KOPT-K1 (cell line): ENCODE measurements at regions not wholly inside any gene's neighbourhood (a gene's known extent, or its start where the extent isn't known, plus 50 kb on each side); places are given as distances from the start of the nearest gene placed in this dataset.

ENCODE experiments used
- H3K27ac ChIP-seq: fragments of 200-600 bp; sonication (generic); 2 replicates; pipeline ENCODE4 v1.5.1; 2016; ENCODE audit warnings: antibody characterized with exemption, mild to moderate bottlenecking, low read depth, low read length; ENCODE audit not compliant: poor library complexity, severe bottlenecking
- H3K36me3 ChIP-seq: fragments of 200-600 bp; sonication (generic); 2 replicates; pipeline ENCODE4 v1.5.1; 2017; ENCODE audit warnings: antibody characterized with exemption, mild to moderate bottlenecking, low read length, moderate library complexity; ENCODE audit not compliant: insufficient read depth
- H3K9me3 ChIP-seq: fragments of 200-600 bp; sonication (generic); 2 replicates; pipeline ENCODE4 v1.5.1; 2017; ENCODE audit warnings: antibody characterized with exemption, low read length, mild to moderate bottlenecking; ENCODE audit not compliant: insufficient read depth, poor library complexity, severe bottlenecking

DNA sequence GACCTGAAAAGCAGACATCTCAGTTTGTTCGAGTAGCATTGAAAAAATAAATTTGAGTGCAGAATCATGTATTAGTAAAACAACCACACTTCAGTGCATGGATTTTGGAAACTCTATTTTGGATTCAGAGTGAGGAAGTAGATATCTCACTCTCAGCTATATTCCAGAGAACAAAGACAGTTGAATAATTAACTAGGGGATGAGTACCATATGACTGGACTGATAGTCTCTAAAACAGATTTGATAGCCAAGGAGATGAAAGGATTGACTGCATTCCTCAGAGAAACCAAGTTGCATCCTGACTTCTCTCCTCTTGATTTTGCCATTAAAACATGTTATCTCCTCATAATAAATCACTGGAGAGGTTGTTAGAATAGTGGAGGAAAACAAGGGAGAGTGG lies 268.4 kb upstream of the SP4 start:
- Histone ChIP-seq H3K9me3 (no peaks in the 10 kb centered on the region), H3K36me3 (no peaks in the 10 kb centered on the region), H3K27ac (no peak overlapping the region)

DNA sequence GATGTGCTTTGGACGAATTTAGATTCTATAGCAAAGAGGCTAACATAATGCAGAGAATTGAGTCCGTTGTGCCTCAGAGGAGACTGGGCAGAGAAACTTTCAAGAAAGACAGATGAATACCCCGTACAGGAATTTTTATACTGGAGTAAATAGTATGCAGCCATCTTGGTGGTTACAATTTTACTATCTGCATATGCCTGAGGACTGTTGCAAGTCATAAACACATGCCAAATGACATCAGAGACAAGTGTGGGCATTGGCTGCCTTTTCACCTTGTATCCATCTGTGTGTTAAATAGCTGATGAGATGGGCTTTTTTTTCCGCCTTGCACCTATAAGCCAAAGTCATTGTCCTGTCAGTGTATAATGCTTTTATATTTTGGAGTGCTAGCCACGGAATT lies 267.5 kb upstream of the SP4 start:
- no peak overlapping the region for H3K27ac ChIP-seq
- H3K36me3 ChIP-seq = no peaks in the 10 kb centered on the region
- H3K9me3 ChIP-seq = no peaks in the 10 kb centered on the region

DNA sequence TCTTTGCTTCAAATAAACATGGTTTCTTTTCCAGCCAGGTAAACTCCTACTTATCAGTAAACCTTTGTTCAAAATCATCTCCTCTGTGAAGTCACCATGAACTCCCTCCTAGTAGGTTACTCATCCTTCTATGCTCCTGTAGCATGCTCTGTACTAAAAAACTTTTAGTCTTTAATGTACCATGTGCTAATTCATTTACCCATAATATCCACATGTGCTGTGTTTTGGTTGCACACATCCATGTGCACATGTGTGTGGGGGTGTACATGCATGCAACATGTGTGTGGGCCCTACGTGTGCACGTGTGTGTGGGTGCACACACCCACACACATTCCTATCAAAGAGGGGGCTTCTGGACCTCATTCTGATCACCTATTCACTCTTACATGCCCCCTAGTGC lies 259.9 kb upstream of the SP4 start:
- no peak overlapping the region for H3K27ac ChIP-seq
- H3K9me3 ChIP-seq = no peaks in the 10 kb centered on the region
- H3K36me3 ChIP-seq = no peaks in the 10 kb centered on the region

GRCh38 chr7:21169667-21170580 lies 258.0 kb upstream of the SP4 start:
- no peak overlapping the region for H3K27ac ChIP-seq
- H3K36me3 ChIP-seq = no peaks in the 10 kb centered on the region
- H3K9me3 ChIP-seq = no peaks in the 10 kb centered on the region

DNA sequence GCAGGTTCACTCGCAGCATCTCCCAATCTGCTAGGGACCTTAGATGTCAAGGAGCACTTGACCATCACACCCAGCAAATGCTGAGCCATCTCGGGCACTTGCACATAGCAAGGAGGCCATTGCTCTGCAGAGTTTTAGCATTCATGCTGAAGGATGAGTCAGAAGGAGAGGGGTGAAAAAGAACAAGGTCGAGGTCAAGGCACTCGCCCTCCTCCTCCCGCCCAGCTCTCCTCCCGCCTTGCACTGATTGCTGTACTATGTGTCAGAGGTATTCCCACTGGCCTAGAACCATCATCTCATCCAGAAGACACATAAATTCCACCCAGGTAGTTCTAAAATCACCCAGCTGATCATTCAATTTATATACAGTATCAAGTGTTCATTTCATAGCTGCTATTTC lies 255.1 kb upstream of the SP4 start:
- Histone ChIP-seq H3K27ac (no peak overlapping the region), H3K36me3 (no peaks in the 10 kb centered on the region), H3K9me3 (no peaks in the 10 kb centered on the region)

GRCh38 chr7:21173436-21173835 lies 254.4 kb upstream of the SP4 start:
- no peak overlapping the region for H3K27ac ChIP-seq
- no peaks in the 10 kb centered on the region for H3K36me3 ChIP-seq
- H3K9me3 ChIP-seq = no peaks in the 10 kb centered on the region

- Histone ChIP-seq H3K36me3 (no peaks in the 10 kb centered on the region), H3K9me3 (no peaks in the 10 kb centered on the region), H3K27ac (no peak overlapping the region)
These were observed 252.2 kb upstream of the SP4 start for GRCh38 chr7:21175714-21176113.

DNA sequence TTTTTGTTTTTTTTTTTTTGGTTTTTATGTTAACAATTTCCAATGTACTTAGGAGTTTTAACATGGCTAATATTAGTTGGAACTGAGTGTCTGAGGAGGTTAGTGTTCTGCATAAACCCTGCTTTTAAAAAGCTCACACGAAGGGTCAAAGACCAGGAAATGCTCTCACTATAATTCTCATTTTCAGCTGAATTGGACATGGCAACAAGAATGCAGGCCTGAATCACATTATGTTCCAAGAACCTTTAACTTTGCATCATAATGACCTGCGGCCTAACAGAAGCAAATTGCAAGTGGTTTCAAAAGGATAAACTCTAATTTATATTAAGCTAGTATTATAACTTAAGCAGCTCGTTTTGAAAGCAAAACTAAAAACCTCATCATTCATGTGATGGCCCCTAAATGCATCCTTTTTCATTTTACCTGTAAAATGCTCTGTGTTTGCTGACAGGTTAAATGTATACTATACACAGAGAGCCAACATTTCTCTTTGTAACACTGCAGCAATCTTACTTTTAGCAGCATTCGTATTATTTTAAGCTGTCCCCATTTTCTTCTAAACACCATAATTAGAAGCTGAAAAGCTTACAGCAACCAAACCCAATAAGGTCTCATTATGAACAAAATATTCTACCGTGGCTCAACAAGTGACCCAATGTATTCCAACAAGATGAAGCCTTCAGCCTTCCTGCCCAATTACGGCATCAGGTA lies 242.8 kb upstream of the SP4 start:
- no peaks in the 10 kb centered on the region for H3K36me3 ChIP-seq
- no peaks in the 10 kb centered on the region for H3K9me3 ChIP-seq
- no peak overlapping the region for H3K27ac ChIP-seq

DNA sequence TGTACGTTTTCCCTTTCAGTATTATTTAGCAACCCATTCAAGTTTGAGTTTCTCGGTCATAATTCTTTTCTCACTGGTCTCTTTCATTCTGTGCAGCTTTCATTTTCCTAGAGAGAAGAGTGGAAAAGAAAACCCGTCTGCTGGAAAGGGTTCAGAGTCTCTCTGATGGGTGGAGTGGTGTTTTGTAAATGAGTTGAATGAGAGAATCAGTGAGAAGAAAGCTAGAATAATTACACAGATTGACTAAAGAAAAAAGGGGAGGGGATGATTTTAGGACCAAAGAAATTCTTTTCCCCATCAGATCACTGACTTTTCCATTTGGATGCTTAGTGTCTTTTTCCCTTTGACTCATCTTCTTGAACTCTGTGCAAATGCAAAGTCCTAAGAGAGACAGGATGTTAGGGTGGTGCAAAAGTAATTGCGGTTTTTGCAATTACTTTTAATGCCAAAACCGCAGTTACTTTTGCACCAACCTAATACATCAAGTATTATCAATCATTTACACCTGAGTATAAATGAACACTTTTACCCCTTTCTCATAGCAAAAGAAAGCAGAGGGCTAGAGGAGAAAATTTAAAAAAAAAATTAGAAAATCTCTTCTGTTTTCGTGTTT lies 242.1 kb upstream of the SP4 start:
- Histone ChIP-seq H3K9me3 (no peaks in the 10 kb centered on the region), H3K27ac (no peak overlapping the region), H3K36me3 (no peaks in the 10 kb centered on the region)

GRCh38 chr7:21191321-21192073 lies 236.4 kb upstream of the SP4 start:
- no peak overlapping the region for H3K27ac ChIP-seq
- H3K9me3 ChIP-seq = no peaks in the 10 kb centered on the region
- H3K36me3 ChIP-seq = no peaks in the 10 kb centered on the region

- H3K9me3 ChIP-seq = no peaks in the 10 kb centered on the region
- no peaks in the 10 kb centered on the region for H3K36me3 ChIP-seq
These were observed 235.2 kb upstream of the SP4 start for GRCh38 chr7:21192657-21193056.

DNA sequence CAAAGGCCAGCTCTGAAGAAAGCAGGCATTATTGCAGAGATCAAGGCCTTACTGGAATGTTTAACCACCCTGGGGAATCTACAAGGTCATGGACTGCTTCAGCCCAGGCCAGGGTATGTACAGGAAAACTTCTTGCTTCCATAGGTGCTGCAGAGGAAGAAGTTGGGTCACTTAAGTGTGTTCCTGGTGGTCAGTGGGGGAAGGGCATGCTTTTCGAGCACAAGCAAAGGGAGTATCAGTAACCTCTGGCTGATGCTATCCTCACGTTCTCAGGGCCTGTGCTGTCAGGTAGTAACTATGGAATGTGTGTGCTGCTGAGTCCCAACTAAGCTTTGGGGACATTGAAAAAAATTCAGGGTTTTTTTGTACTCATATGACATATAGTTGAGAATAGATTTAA lies 234.0 kb upstream of the SP4 start:
- H3K27ac ChIP-seq = no peak overlapping the region
- H3K9me3 ChIP-seq = no peaks in the 10 kb centered on the region
- no peaks in the 10 kb centered on the region for H3K36me3 ChIP-seq

More at GRCh38 chr7:21192657-21193056, 235.2 kb upstream of the SP4 start:
- no peak overlapping the region for H3K27ac ChIP-seq

- Histone ChIP-seq H3K9me3 (no peaks in the 10 kb centered on the region), H3K36me3 (no peaks in the 10 kb centered on the region), H3K27ac (no peak overlapping the region)
These were observed 232.9 kb upstream of the SP4 start for GRCh38 chr7:21194936-21195335.

DNA sequence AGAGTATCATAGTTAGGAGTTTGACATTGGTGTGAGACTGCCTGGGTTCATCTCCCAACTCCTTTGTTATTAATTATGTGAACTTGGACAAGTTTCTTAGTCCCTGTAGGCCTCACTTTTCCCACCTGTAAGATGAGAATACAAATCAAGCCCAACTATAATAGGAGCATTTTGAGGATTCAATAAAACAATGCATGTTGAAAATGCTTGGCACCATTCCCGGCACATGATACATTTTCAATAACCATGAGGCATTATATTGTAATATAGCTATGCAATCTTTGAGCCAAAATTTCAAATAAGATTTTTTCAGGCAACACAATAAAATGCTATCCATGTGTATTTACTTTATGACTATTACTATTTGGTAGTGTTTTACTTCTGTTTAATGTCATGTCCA lies 229.0 kb upstream of the SP4 start:
- Histone ChIP-seq H3K27ac (no peak overlapping the region), H3K36me3 (no peaks in the 10 kb centered on the region), H3K9me3 (no peaks in the 10 kb centered on the region)

- Histone ChIP-seq H3K27ac (no peak overlapping the region), H3K36me3 (no peaks in the 10 kb centered on the region), H3K9me3 (no peaks in the 10 kb centered on the region)
These were observed 227.4 kb upstream of the SP4 start for GRCh38 chr7:21200503-21200902.
